Thoracic aorta (tissue), 2 donors: ENCODE measurements at regions not wholly inside any gene's neighbourhood (a gene's known extent, or its start where the extent isn't known, plus 50 kb on each side); places are given as distances from the start of the nearest gene placed in this dataset.

ENCODE experiments used
- ATAC-seq: fragments of 150-250 bp; one replicate; pipeline ENCODE4 v1.8.0; 2017; ENCODE audit warnings: low read depth; ENCODE audit not compliant: insufficient number of reproducible peaks, low FRiP score
- DNase-seq: peaks from one replicate; pipeline ENCODE4 v3.0.0-alpha.2; 2020; ENCODE audit warnings: low spot score
- H3K27ac ChIP-seq, 2 donors: fragments of 200-600 bp; sonication (generic); 1 replicate in 1 of 2; 2 replicates in 1 of 2; pipeline ENCODE4 v1.5.1; 2016; ENCODE audit warnings: mild to moderate bottlenecking in 2 of 2, moderate library complexity in 2 of 2
- H3K27me3 ChIP-seq: fragments of 200-600 bp; sonication (generic); replicated peaks from 2 replicates; pipeline ENCODE4 v1.6.0; 2016; ENCODE audit warnings: mild to moderate bottlenecking; ENCODE audit not compliant: insufficient read depth
- H3K36me3 ChIP-seq: fragments of 200-600 bp; sonication (generic); one replicate; pipeline ENCODE4 v1.5.1; 2016
- H3K4me1 ChIP-seq, 2 donors: fragments of 200-600 bp; sonication (generic); 1 replicate in 1 of 2; 2 replicates in 1 of 2; pipeline versions ENCODE4 v1.5.1 to v1.6.0; 2016; ENCODE audit warnings: low read depth in 2 of 2, mild to moderate bottlenecking in 1 of 2; ENCODE audit not compliant: control insufficient read depth in 1 of 2
- H3K4me3 ChIP-seq: fragments of 200-600 bp; sonication (generic); 2 replicates; pipeline ENCODE4 v1.5.1; 2016; ENCODE audit warnings: mild to moderate bottlenecking
- H3K9me3 ChIP-seq: fragments of 200-600 bp; sonication (generic); 2 replicates; pipeline ENCODE4 v1.5.1; 2016
- TF ChIP-seq, protein P1 (sequence below): fragments of 200-600 bp; sonication (generic); IDR thresholded peaks from one replicate; pipeline ENCODE4 v1.5.1; 2019; ENCODE audit warnings: antibody characterized with exemption

DNA sequence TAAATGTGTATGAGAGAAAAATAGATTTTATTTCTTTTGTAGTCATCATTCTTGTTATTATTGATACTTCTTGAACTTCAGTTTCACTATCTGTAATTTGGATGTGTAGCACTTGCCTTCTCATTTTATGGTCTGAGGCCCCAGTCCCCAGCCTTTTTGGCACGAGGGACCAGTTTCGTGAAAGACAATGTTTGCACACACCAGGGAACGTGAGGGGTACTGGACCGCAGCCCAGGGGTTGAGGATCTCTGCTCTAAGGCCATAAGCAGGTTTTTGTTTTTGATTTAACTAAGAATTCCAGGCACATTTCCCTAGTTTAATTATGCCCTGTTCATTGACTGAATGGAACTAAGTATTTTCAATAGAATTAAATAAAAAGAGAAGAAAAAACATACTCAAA lies 261.5 kb downstream of the BMP2 start:
- TF ChIP-seq, protein P1, sequence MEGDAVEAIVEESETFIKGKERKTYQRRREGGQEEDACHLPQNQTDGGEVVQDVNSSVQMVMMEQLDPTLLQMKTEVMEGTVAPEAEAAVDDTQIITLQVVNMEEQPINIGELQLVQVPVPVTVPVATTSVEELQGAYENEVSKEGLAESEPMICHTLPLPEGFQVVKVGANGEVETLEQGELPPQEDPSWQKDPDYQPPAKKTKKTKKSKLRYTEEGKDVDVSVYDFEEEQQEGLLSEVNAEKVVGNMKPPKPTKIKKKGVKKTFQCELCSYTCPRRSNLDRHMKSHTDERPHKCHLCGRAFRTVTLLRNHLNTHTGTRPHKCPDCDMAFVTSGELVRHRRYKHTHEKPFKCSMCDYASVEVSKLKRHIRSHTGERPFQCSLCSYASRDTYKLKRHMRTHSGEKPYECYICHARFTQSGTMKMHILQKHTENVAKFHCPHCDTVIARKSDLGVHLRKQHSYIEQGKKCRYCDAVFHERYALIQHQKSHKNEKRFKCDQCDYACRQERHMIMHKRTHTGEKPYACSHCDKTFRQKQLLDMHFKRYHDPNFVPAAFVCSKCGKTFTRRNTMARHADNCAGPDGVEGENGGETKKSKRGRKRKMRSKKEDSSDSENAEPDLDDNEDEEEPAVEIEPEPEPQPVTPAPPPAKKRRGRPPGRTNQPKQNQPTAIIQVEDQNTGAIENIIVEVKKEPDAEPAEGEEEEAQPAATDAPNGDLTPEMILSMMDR, result no peak
- no peak for ATAC-seq
- Histone ChIP-seq H3K9me3 (no peaks in the 10 kb centered on the region), H3K36me3 (no peaks in the 10 kb centered on the region), H3K4me1 (no peaks in the 10 kb centered on the region), H3K4me3 (no peak overlapping the region), H3K27me3 (no peaks in the 10 kb centered on the region), H3K27ac (no peak overlapping the region)
- no peak for DNase-seq

DNA sequence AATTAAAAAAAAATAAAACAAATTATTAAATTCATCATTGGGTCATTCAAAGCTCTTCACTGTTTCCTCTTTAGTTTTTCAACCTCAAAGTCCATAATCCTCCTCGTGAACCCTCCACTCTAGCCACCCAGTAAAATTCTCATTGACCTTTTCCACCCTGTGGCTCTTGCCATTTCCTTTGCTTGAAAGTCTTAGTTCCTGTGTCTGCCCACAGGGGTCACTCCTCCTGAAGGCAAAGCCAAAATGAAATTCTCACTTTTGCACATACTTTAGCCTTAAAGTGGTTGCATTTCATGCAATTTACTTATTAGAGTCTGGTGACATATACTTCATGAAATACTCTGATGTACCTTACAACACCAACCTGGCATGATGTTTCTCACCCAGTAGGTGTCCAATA lies 263.7 kb downstream of the BMP2 start:
- Histone ChIP-seq H3K4me1 (no peaks in the 10 kb centered on the region), H3K27me3 (no peaks in the 10 kb centered on the region), H3K36me3 (no peaks in the 10 kb centered on the region), H3K9me3 (no peaks in the 10 kb centered on the region), H3K27ac (no peak overlapping the region), H3K4me3 (no peak overlapping the region)
- DNase-seq (no peak), ATAC-seq (no peak)
- TF ChIP-seq, protein P1, result no peak

DNA sequence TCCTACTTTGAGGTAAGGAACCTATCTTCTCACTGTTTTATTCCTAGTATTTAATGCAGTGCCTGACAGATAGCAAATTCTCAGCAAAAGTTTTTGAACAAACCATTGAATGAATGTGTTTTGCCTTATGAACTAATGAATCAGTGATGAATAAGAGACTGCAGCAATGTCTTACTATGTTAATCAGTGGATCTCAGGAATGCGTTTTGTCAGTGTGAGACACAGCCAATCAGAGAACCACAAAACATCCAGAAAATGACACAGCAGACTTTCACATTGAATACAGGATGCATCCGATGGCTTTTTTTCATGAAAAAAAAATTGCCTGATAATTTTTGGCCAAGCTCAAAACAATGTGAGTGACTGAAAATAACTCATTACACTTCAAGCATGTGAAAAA lies 270.5 kb downstream of the BMP2 start:
- TF ChIP-seq, protein P1, result no peak
- H3K27me3 ChIP-seq, result no peaks in the 10 kb centered on the region
- no peak overlapping the region for H3K27ac ChIP-seq
- no peaks in the 10 kb centered on the region for H3K36me3 ChIP-seq
- no peak overlapping the region for H3K4me3 ChIP-seq
- H3K9me3 ChIP-seq, result no peaks in the 10 kb centered on the region
- no peak for DNase-seq
- H3K4me1 ChIP-seq, result no peaks in the 10 kb centered on the region
- ATAC-seq, result no peak

DNA sequence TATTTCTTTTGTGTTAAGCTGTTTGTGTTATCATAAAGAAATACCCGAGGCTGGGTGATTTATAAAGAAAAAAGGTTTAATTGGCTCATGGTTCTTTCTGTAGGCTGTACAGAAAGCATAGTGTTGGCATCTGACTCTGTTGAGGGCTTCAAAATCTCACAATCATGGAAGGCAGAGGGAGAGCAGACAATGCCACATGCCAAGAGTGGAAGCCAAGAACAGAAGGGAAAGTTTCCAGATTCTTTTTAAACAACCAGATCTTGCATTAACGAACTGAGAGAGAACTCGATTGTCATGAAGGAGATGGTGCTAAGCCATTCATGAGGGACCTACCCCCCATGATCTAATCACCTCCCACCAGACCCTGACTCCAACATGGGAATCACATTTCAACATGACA lies 290.1 kb downstream of the BMP2 start:
- no peaks in the 10 kb centered on the region for H3K4me1 ChIP-seq
- no peaks in the 10 kb centered on the region for H3K9me3 ChIP-seq
- no peak for ATAC-seq
- no peaks in the 10 kb centered on the region for H3K36me3 ChIP-seq
- no peaks in the 10 kb centered on the region for H3K27me3 ChIP-seq
- H3K4me3 ChIP-seq, result no peak overlapping the region
- TF ChIP-seq, protein P1, result no peak
- DNase-seq, result no peak
- H3K27ac ChIP-seq, result no peak overlapping the region

DNA sequence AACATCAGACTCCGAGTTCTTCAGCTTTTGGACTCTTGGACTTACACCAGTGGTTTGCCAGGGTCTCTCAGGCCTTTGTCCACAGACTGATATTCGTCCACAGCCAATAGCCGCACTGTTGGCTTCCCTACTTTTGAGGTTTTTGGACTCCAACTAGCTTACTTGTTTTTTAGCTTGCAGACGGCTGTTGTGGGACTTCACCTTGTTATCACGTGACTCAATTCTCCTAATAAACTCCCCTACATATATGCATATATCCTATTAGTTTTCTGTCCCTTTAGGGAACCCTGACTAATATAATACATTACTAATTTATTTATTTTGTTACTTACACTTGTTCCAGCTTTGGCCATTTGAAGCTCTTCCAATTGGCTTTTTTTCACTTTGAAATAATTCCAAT lies 311.3 kb downstream of the BMP2 start:
- ATAC-seq (no peak), DNase-seq (no peak)
- no peaks in the 10 kb centered on the region for H3K4me1 ChIP-seq
- H3K27me3 ChIP-seq, result no peaks in the 10 kb centered on the region
- no peak overlapping the region for H3K27ac ChIP-seq
- no peaks in the 10 kb centered on the region for H3K36me3 ChIP-seq
- no peaks in the 10 kb centered on the region for H3K9me3 ChIP-seq
- H3K4me3 ChIP-seq, result no peak overlapping the region
- TF ChIP-seq, protein P1, result no peak
